Cardiac fibroblast (primary cell): ENCODE measurements at regions not wholly inside any gene's neighbourhood (a gene's known extent, or its start where the extent isn't known, plus 50 kb on each side); places are given as distances from the start of the nearest gene placed in this dataset.
A peak's percentile ranks its signal among the peaks of the same experiment; 100 is the strongest.
"Not testable (repeated sequence)": the region's sequence is repeated elsewhere in the genome, so short reads cannot be mapped to it uniquely, and the experiment has no call there.

Experiments used
- DNase-seq, 2 donors: peaks; one replicate each; pipeline versions ENCODE4 v3.0.0 to v3.0.0-alpha.2; 2010; ENCODE audit warnings: low read depth in 2 of 2
- H3K4me3 ChIP-seq, 2 donors: replicated peaks in 1 of 2; 1 replicate in 1 of 2; 2 replicates in 1 of 2; pipeline ENCODE4 v1.5.1; 2011; ENCODE audit warnings: low read depth in 2 of 2, low read length in 2 of 2, mild to moderate bottlenecking in 2 of 2, moderate library complexity in 1 of 2
- TF ChIP-seq, protein P1 (sequence below): IDR thresholded peaks from one replicate; pipeline ENCODE4 v1.5.1; 2011; ENCODE audit warnings: low read depth, mild to moderate bottlenecking, low read length, inconsistent platforms

DNA sequence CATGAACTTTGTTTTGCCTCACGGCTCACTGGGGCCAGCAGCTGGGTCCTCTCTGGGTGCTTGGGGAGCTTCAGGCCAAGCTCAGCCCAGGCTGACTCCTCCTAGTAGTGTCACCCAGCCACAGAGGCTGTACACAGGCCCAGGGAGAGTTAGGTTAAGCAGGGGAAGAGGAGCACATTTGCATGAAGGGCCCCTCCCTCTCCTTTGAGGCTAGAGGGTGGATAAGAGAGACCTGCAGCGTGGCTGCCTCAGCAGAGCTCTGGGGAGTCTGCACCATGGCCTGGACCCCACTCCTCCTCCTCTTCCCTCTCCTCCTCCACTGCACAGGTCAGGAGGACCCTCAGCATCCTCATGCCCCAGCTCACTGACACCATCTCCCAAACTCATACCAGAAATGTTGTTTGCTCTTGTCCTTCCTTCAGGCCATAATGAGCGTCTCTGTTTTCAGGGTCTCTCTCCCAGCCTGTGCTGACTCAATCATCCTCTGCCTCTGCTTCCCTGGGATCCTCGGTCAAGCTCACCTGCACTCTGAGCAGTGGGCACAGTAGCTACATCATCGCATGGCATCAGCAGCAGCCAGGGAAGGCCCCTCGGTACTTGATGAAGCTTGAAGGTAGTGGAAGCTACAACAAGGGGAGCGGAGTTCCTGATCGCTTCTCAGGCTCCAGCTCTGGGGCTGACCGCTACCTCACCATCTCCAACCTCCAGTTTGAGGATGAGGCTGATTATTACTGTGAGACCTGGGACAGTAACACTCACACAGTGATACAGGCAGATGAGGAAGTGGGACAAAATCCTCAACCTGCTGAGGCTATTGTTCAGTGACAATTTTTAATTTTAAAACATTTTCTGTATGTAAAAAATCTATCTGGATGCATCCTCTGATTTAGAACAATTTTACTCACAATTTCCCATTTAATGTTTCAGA is 82.4 kb upstream of the VPREB1 start:
- no peak for DNase-seq
- TF ChIP-seq, protein P1, sequence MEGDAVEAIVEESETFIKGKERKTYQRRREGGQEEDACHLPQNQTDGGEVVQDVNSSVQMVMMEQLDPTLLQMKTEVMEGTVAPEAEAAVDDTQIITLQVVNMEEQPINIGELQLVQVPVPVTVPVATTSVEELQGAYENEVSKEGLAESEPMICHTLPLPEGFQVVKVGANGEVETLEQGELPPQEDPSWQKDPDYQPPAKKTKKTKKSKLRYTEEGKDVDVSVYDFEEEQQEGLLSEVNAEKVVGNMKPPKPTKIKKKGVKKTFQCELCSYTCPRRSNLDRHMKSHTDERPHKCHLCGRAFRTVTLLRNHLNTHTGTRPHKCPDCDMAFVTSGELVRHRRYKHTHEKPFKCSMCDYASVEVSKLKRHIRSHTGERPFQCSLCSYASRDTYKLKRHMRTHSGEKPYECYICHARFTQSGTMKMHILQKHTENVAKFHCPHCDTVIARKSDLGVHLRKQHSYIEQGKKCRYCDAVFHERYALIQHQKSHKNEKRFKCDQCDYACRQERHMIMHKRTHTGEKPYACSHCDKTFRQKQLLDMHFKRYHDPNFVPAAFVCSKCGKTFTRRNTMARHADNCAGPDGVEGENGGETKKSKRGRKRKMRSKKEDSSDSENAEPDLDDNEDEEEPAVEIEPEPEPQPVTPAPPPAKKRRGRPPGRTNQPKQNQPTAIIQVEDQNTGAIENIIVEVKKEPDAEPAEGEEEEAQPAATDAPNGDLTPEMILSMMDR = no peak
- H3K4me3 ChIP-seq = no peak overlapping the region

DNA sequence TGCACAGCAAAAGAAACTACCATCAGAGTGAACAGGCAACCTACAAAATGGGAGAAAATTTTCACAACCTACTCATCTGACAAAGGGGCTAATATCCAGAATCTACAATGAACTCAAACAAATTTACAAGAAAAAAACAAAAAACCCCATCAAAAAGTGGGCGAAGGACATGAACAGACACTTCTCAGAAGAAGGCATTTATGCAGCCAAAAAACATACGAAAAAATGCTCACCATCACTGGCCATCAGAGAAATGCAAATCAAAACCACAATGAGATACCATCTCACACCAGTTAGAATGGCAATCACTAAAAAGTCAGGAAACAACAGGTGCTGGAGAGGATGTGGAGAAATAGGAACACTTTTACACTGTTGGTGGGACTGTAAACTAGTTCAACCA is 83.8 kb upstream of the VPREB1 start:
- not testable (repeated sequence) for H3K4me3 ChIP-seq, DNase-seq

DNA sequence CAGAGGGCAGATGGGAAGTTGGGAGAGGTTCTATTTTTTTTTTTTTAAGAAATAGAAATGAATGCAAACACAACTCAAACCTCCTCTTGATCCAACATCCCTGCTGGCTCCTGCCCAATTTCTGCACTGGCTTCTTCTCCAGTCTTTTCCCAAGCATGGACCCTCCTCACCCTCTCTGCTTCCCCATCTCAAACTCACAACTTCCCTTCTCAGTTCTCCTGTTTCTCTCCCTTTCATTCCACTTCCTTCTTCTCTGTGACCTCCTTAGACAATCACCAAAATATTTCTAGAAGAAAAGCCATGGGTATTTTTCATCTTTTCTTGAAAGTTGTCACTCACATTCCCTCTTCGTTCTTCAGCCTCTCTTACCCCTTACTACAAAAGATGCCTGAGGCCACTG is 85.2 kb upstream of the VPREB1 start:
- TF ChIP-seq, protein P1 = no peak
- H3K4me3 ChIP-seq = no peak overlapping the region

DNA sequence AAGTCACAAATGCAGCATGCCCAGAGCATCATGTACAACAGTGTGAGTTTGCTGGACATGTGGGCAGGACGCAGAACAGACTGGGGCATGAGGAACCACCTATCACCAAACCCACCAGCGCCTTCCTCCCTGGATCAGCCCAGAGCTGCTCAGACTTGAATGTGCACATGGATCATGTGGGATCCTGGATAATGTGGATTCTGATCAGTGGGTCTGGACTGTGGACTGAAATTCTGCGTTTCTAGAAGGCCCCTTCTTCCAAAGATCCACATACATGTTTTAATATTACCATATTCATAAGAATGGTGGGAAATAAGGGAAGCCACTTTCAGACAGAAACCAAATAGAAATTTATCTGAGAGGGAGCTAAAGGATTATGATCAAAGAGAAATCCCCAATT is 85.6 kb upstream of the VPREB1 start:
- DNase-seq = no peak
- no peak overlapping the region for H3K4me3 ChIP-seq
- TF ChIP-seq, protein P1 = no peak

More for the DNA sequence above, 85.2 kb upstream of the VPREB1 start:
- DNase-seq = no peak

DNA sequence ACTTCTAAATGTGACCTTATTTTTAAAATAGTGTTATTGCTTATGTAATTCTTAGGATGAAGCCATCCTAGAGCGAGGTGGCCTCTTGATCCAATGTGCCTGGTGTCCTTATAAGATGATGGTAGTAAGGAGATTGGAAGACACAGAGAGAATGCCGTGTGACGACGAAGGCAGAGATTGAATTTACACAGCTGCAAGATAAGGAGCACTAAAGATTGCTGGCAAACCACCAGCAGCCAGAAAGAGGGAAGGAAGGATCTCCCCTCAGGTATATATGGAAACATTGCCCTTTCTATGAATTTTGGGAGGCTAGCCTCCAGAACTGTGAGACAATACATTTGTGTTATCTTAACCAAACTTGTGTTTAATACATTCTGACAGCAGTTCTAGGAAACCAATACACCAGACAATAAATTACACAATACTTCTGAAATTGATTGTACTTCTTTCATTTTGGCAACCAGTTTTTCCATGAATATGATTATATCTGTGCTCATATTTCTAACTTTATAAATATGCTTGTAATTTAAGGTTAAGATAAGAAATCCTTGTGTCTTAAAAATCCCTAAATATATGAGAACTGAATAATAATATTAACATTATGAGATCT is 86.3 kb upstream of the VPREB1 start:
- TF ChIP-seq, protein P1 = no peak
- DNase-seq = no peak
- H3K4me3 ChIP-seq = no peak overlapping the region

DNA sequence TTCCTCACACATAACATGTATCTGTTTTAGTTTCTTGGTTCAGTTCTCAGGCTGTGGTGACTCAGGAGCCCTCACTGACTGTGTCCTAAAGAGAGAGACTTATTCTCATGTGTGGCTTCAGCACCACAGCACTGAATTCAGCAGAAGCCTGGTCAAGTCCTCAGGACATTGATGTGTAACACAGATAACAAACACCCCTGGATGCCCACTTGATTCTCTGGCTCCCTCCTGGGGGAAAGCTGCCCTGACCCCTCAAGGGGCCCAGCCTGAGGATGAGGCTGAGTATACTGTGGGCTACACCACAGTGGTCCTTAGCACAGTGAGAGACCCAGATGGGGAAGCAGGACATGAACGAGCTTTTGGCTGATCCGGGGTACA is 87.2 kb upstream of the VPREB1 start:
- DNase-seq = no peak
- TF ChIP-seq, protein P1 = no peak
- H3K4me3 ChIP-seq = no peak overlapping the region

DNA sequence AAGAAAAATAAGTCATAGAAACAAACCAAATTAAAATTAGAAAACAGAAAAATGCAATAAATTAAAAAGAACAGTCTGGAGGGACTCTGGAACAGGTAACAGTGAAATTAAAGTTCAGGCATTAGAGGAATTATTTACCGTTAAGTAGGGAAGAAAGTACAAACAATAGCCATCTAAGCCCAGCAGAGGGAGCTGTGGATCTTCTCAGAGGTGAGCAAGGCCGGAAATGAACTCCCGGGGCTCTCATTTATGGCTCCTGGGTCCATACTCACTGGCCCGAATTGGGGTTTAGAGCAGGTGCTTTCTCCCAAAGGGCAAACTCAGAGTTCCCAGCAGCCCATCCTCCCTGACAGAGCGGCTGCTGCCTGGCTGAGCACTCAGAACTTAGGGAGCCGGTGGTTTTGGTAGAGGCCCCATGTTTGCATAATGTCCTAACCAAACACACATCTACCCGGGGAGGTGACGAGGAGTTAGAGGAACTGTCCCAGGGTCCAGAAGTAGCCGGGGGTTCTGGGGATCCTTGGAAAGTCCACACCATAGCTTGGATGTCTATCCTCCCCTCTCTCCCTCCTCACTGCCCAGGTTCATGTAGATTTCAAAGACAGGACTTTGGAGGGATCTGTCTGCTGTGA is 87.8 kb upstream of the VPREB1 start:
- peak; percentile 78 to 83 for DNase-seq
- H3K4me3 ChIP-seq = no peak overlapping the region
- TF ChIP-seq, protein P1 = peak; percentile 66
